22Rv1 (cell line): ENCODE measurements at regions not wholly inside any gene's neighbourhood (a gene's known extent, or its start where the extent isn't known, plus 50 kb on each side); places are given as distances from the start of the nearest gene placed in this dataset.
"Not testable (repeated sequence)": the region's sequence is repeated elsewhere in the genome, so short reads cannot be mapped to it uniquely, and the experiment has no call there.

Source experiments
- H3K27ac ChIP-seq: fragments of 450-650 bp; 2 replicates; pipeline ENCODE4 v1.5.1; 2017
- ZFX ChIP-seq: fragments of 450-650 bp; IDR thresholded peaks from 2 replicates; pipeline ENCODE4 v1.6.1; 2017; ENCODE audit warnings: antibody characterized with exemption, borderline replicate concordance
- TF ChIP-seq, protein P1 (sequence below): fragments of 450-650 bp; IDR thresholded peaks from 2 replicates; pipeline ENCODE4 v1.5.1; 2017; ENCODE audit warnings: mild to moderate bottlenecking

DNA sequence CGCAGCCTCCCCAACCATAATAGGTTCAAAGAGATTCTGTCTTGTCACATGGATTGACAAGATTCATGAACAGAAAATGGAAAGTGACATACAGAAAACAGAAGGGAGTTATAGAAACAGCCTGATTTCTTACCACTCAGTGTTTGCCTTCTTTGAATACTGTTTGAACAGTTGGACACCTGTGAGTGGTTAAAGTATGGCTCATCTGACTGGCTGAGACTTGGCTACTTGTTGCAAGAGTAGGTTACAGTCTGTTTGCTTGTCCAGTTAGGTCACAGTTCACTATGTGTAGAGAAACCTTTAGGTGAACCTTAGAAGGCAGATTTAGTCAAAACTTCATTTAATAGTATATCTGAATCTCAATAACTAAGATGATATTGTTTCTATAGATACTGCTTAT lies 1003.9 kb upstream of the EPHA6 start:
- TF ChIP-seq, protein P1, sequence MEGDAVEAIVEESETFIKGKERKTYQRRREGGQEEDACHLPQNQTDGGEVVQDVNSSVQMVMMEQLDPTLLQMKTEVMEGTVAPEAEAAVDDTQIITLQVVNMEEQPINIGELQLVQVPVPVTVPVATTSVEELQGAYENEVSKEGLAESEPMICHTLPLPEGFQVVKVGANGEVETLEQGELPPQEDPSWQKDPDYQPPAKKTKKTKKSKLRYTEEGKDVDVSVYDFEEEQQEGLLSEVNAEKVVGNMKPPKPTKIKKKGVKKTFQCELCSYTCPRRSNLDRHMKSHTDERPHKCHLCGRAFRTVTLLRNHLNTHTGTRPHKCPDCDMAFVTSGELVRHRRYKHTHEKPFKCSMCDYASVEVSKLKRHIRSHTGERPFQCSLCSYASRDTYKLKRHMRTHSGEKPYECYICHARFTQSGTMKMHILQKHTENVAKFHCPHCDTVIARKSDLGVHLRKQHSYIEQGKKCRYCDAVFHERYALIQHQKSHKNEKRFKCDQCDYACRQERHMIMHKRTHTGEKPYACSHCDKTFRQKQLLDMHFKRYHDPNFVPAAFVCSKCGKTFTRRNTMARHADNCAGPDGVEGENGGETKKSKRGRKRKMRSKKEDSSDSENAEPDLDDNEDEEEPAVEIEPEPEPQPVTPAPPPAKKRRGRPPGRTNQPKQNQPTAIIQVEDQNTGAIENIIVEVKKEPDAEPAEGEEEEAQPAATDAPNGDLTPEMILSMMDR = no peak
- no peak for TF ChIP-seq ZFX
- no peak overlapping the region for H3K27ac ChIP-seq

DNA sequence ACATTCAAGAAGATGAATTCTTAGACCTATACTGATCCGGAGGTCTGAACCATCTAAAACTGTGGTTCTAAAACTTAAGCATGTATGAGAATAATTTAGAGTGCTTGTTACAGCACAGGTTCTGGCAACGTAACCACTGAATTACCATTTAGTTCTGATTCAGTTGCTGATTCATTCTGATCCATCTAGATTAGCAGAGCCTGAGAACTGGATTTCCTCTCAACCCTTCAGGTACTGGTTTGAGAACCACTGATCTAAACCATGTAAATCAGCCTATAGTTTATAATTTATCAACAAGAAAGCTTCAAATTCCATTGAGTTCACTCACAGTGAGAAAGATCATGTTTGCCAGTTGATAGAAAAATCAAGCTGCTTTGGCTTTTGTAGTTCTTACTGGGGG lies 1001.1 kb upstream of the EPHA6 start:
- H3K27ac ChIP-seq = no peak overlapping the region
- TF ChIP-seq, protein P1 = no peak

DNA sequence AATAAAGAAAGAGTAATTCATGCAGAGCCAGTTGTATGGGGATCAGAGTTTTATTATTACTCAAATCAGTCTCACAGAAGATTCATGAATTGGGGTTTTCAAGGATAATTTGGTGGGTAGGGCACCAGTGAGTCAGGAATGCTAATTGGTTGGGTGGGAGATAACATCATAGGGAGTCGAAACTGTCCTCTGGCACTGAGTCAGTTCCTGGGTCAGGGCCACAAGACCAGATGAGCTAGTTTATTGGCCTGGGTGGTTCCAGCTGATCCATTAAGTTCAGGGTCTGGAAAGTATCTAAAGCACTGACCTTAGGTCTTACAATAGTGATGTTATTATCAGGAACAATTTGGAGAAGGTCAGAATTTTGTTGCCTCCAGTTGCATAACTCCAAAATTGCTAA lies 998.6 kb upstream of the EPHA6 start:
- H3K27ac ChIP-seq = no peak overlapping the region
- TF ChIP-seq, protein P1 = no peak
- TF ChIP-seq ZFX = no peak

DNA sequence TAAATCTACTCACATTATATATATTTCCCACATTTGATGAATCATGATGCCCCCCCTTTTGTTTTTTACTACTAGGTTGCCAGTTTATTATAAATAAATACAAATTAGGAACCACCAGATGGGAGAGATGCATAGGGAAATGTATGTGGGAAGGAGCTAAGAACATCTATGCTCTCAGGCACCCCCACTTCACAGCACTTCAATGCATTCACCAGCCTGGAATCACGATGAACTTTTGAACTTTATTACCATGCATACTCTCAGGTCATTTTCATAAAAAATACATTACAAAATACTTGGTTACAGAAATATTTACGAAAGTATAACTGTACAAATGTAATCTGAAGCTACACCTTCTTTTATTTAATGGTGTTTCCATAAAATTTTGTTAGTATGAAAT lies 988.0 kb upstream of the EPHA6 start:
- H3K27ac ChIP-seq = no peak overlapping the region
- no peak for TF ChIP-seq ZFX
- TF ChIP-seq, protein P1 = no peak

DNA sequence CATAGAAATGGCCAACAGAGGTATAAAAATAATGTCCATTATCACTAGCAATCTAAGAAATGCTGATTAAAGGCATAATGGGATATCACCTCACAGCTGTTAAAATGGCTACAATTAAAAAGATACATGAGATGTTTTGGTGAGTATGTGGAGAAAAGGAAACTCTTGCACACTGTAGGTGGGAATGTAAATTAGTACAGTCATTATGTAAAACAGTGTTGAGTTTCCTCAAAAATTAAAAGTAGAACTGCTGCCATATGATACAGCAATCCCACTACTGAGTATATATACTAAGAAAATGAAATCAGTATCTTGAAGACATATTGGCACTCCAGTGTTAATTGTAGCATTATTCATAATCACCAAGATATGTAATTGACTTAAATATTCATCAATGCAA lies 982.2 kb upstream of the EPHA6 start:
- no peak overlapping the region for H3K27ac ChIP-seq
- TF ChIP-seq ZFX = no peak
- TF ChIP-seq, protein P1 = no peak

DNA sequence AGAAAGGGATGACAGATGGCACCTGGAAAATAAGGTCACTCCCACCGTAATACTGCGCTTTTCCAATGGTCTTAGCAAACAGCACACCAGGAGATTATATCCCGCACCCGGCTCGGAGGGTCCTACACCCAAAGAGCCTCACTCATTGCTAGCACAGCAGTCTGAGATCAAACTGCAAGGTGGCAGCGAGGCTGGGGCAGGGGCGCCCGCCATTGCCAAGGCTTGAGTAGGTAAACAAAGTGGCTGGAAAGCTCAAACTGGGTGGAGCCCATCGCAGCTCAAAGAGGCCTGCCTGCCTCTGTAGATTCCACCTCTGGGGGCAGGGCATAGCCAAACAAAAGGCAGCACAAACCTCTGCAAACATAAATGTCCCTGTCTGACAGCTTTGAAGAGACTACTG lies 953.8 kb upstream of the EPHA6 start:
- H3K27ac ChIP-seq = not testable (repeated sequence)

DNA sequence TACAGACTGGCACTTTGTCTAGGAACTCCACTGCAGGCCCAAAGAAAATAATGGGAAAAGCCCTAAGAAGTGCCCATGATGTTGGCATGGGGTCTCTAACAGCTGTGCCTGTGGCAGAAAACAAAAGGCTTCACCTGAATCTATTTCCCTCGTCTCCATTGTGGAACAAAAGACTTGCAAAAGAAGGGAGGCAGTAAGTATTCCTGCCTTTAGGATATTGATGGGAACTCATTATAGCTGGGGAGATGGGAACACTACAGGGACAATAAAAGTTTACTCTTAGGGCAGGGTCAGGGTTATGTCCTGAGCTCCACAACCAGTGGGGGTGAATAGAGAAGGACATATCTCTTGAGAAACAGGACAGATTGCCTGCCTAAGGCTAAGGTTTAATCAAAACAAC lies 930.6 kb upstream of the EPHA6 start:
- no peak overlapping the region for H3K27ac ChIP-seq
- TF ChIP-seq ZFX = no peak
- TF ChIP-seq, protein P1 = no peak

DNA sequence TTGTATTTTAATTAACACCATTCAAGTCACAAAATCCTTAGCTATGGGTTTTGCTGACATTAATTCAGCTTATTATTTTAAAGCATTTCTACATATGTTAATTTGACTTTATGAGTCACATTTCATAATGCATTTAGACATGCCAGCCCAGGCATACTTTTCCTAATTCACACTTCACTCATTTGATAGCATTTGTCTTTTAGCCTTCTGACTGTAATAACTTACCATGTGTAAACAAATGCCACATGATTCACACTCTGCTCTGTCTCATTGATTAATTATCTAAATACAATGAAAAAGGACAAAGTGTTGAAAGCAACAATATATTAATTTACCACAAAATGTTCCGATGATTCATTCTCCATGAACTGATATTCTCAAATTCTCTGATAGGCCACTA lies 927.8 kb upstream of the EPHA6 start:
- TF ChIP-seq, protein P1 = no peak
- TF ChIP-seq ZFX = no peak
- H3K27ac ChIP-seq = no peak overlapping the region
